ENCODE measurements at regions not wholly inside any gene's neighbourhood (a gene's known extent, or its start where the extent isn't known, plus 50 kb on each side); places are given as distances from the start of the nearest gene placed in this dataset.
A peak's percentile ranks its signal among the peaks of the same experiment; 100 is the strongest.
"Not testable (repeated sequence)": the region's sequence is repeated elsewhere in the genome, so short reads cannot be mapped to it uniquely, and the experiment has no call there.

DNA sequence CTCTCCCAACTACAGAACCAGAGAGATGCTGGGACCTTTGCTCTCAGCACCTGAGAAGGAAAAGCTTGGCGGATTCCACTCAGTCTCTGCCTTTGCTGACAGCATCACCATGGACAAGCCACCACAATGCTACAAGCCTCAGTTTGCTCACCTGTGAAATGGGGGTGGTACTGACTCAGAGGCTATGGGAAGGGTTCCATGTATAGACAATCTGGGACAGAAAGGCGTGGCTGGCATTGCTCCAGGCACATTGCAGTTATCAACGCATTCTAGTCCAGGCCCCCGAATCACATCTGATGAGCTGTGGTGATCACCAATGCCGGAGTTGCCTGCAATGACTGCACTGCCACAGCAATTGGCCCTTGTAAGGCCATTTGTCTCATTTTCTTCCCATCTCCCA lies 72.6 kb downstream of the ISX start:
- no peak for DNase-seq (ENCODE audit: low spot score)

DNA sequence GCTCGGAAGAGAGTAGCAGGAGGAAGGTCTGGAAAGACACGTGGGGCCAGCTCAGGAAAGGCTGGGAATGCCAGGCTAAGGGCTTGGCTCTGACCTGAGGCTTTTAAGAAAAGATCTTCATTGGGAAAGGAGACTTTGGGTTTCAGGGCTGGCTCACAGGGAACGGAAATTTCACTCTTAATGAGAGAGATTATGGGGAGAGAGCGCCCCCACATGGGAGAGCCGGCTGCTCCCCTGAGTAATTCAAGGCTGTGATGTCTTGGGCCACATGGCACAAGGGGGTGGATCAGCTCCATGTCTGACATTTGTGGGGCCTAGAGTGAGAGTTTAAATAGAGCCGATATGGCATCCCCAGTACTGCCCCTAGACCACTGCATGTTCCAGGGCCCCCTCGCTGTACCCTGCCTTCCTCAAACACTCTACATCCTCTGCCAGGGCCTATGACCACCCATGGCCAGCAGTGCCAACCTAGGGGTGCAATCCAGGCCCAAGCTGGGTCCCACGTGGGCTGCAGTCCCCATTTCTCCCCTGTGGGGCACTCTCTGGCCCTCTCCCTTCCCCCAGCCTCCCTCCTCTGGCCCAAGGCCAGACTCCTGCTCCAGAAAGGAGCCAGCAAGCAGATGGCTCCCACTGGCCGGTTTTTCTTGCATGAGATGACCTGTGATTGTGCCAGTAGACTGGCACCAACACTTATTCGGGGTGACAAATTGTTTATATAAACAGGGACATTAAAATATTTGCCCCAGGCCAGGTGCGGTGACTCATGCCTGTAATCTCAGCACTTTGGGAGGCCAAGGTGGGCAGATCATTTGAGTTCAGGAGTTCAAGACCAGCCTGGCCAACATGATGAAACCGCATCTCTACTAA lies 75.2 kb downstream of the ISX start:
- no peak for DNase-seq (ENCODE audit: low spot score)

DNA sequence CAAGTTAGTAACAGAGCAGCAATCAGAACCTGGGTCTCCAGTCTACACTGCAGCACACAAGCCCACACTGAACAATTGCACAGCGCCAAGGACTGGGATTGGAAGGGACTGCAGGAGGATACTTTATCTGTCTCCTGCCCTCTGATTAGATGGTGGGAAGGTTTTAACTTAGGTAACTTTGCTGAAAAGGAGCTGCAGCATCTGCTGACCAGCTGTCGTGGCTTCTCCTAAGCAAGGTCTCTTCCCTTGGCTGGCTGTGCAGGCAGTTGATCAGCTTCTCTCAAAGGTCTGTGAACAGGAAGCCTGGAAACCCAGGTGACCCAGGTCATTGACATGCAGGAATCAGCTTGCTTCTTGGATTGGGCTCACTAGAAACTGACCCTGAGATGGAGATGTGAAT lies 82.4 kb downstream of the ISX start:
- no peak for DNase-seq (ENCODE audit: low spot score)

DNA sequence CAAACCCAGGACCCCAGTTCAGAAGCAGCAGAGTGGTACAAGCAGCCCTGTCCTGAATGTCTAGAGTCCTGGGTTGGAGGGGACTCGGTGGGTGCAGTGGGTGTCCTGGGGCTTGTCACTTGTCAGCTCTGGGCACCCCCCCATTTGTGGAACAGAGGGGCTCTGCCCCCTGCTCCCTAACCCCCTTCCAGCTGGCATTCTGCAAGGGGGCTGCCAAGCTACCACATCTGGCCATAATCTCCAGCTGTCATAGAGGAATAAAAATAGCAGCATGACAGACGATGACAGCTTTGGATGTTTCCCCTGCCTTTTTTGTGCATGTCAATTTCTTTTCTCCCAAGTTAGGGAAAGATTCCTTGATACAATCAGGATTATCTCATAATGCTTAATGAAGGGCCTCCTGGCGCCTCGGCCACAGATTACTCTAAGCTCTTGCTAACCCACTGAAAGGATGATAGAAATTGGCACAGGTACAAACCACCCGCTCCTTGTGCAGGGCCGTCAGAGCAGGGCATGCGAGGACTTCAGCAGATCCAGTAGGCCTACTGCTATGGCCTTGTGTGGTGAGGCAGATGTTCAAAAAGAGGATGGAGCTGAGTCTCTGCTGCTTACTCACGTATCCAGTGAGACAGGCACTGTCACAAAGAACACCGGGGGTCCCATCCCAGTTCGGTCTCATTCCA lies 83.0 kb downstream of the ISX start:
- DNase-seq (ENCODE audit: low spot score), result no peak

DNA sequence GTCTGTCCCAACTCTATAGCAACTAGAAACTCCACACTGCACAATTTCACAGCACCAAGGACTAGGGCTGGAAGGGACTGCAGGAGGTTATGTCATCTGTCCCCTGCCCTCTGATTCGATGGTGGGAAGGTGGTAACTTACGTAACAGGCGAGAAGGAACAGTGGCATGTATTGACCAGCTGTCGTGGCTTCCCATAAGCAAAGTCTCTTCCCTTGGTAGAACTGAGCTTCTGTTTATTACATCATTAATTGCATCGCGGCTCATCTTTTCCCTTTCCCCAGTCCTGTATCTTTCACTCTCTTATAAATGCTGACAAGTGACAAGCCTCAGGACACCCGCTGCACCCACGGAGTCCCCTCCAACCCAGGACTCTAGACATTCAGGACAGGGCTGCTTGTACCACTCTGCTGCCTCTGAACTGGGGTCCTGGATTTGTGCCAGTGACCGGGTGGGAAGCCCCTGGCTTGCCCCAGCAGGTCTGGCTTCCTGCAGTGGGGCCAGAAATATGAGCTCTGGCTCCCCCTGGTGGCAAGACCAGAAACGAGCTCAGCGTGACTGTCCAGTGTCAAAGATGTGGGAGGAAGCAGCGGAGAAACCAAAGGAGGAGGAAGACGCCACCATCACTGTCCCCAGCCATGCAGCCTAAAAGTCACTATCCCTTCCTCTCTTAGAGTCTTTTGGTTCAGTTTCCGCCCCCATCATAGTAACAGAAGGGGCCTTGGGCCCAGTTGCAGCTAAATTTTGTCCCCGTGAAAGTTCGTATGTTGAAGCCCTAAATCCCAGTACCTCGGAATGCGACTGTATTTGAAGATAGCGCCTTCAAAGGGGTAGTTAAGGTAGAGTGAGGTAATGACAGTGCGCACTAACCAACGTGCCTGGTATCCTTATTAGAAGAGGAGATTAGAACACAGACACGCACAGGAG lies 84.5 kb downstream of the ISX start:
- peak; percentile 69 for DNase-seq (ENCODE audit: low spot score)

DNA sequence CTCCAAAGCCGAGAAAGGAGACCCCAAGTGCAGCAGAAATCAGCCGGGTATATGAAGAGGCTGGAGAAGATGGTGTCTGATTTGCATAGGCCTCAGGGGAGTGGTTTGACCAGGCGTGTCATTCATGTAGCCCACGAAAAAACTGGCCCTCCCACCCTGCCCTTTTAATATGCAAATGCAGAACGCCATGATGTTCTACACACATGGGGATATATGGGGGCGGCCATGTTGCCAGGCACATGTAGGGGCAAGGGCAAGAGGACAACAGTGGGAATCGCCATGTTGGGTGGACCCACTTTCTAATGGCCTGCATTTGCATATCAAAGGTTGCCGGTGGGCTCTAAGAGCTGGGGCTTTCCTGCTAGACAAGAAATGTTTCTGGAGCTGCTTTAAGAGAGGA lies 86.4 kb downstream of the ISX start:
- no peak for DNase-seq (ENCODE audit: low spot score)

DNA sequence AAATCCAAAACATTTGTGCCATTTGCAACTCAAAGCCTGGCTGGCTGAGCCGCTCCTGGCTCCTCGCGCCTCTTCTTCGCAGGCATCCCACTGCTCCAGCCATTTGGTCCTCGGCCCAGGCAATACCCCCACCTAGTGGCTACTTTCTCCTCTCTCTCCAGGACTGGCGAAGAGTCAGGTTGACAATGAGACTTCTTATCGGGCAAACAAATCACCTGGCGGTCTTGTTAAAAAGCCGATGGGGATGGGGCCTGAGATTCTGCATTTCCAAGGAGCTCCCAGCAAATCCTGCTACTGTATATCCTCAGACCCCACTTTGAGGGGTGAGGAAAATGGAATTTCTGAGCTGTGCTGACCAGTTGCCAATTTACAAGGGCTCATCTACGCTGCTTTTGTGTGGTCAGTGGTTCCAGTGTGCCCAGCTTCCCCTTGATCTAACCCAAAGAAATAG lies 89.0 kb downstream of the ISX start:
- peak; percentile 81 for DNase-seq (ENCODE audit: low spot score)

DNA sequence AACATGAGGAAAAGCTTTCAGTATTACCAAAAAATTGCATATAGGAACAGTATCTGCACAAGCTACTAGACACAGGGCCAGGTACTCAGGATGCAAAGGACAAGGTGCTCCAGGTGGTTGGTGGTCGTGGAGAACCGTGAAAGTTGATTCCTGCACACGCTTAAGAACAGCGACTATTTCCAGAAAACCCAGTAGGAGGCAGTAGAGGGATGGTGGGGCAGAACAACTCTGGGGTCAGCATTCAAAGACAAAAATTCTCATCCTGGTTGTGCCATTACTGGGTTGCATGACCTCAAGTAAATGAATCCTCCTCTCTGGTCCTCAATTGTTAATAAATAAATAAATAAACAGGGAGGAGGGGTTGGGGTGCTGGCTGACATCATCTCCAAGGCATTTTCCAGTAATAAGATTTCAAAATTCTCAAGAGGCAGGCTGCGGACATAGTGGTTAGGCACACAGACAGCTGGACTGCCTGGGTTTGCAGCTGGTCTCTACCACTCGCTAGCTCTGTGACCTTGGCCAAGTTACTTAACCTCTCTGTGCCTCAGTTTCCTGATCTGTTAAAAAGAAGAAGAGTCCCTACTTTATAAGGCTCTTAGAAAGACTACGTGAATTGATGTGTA lies 89.6 kb downstream of the ISX start:
- DNase-seq (ENCODE audit: low spot score), result no peak

DNA sequence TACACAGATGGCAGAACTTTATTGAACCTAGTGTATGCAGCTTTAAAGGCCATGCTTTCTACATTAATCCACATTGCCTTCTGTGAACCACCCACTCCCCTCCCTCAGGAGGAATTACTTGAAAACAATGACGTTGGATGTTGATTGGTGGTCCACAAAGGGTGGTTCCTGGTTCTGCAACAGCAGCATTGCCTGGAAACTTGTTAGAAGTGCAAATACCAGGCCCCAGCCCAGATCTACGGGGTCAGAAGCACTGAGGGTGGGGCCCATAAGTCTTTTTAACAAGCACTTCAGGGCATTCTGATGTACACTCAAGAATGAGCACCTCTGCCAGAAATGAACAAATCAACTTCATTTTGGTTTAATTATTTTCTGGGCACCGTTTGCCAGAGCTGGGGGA lies 91.0 kb downstream of the ISX start:
- no peak for DNase-seq (ENCODE audit: low spot score)

DNA sequence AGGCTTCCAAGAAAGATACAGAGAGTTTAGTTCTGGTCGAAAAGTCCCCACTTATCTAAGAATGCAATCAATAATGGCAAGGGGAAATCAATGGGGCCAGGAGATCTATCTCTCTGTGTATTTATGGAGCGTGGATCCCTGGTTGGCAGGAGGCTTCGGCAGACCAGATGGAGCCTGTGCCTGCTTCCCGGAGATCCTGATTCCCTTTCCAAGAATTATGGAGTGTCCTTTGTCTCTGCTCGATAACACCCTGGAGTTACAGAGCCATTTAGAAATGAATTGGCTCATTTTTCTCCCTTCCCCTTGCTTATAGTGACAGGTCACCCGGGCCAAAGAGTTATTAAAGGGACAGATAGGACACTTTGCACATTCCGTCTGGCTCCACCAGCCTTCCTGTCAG lies 92.4 kb downstream of the ISX start:
- no peak for DNase-seq (ENCODE audit: low spot score)

DNA sequence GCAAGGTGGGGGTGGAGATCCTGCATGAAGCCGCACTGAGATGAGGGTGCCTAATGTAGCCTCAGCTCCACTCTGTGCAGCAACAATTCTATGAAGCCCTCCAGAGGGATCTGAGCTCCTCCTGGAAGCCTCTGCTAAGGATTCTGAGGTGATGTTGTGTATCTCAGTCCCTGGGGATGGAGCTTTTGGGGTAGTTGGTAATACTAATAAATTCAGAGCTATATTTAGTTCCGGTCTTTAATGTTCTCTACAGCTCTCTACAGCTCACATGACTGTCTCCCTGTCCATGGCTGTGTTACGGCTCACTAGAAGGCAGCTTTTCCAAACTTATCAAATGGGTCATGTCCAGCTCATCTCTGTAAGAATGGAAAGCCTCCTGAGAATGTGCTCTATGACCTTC lies 93.4 kb downstream of the ISX start:
- no peak for DNase-seq (ENCODE audit: low spot score)

DNA sequence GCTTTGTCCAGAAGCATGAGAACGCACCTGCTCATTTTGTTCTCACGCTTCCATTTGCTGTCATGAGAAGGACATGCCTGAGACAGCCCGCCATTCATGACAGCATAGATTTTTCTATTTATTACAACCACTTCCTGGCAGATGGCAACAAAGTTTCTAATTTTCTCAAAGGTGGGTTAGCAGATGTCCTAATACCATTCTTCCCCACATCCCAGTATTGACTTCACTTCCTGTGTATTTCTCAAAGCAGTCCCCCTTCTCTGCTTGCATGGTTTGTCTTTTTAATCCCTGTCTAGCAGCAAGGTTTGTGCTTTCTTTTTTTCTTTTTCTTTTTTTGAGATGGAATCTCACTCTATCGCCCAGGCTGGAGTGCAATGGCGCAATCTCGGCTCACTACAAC lies 94.3 kb downstream of the ISX start:
- DNase-seq (ENCODE audit: low spot score), result no peak

DNA sequence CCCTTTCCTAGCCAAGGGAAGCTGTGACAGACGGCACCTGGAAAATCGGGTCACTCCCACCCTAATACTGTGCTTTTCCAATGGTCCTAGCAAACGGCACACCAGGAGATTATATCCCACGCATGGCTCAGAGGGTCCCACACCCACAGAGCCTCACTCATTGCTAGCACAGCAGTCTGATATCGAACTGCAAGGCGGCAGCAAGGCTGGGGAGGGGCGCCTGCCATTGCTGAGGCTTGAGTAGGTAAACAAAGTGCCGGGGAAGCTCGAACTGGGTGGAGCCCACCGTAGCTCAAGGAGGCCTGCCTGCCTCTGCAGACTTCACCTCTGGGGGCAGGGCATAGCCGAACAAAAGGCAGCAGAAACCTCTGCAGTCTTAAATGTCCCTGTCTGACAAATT lies 91.4 kb upstream of the HMGXB4 start:
- not testable (repeated sequence) for DNase-seq (ENCODE audit: low spot score)

DNA sequence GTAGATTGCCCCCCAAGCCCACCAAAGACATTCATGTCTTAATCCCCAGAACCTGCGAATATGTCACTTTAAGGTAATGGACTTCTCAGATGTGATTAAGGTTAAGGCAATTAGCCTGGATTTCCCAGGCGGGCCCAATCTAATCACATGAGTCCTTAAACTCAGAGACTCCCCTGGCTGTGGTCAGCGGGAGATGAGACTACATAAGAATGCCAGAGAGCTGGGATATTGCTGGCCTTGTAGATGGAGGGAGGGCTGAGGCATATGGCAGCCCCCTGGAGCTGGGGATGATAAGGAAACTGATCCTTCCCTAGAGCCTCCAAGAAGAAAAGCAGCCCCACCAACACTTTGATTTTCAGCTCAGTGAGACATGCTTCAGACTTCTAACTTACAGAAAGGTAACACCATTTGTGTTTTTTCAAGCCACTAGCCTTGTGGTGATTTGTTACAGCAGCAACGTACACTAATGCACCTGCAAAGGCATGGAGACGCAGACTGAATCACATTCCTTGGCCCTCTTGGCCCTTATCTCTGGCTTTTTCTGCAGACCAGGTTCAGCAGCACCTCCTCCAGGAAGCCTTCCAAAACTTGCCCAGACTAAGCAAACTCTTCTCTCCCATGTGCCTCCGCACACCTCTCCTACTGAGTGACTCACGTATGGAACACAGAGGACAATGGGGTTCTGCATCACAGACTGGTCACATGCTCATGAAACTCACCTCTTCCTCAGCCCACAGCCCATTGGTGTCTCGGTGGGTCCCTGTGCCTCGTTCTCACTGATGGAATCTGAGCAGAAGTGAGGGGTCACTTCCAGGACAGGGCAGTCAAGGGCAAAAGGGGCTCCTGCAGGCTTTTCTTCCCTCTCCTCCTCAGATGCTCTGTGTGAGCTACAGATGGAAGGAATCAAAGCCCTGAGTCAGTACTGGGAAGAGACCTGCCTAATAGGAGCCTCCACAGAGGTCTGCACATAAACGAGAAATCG lies 86.3 kb upstream of the HMGXB4 start:
- DNase-seq (ENCODE audit: low spot score), result no peak

DNA sequence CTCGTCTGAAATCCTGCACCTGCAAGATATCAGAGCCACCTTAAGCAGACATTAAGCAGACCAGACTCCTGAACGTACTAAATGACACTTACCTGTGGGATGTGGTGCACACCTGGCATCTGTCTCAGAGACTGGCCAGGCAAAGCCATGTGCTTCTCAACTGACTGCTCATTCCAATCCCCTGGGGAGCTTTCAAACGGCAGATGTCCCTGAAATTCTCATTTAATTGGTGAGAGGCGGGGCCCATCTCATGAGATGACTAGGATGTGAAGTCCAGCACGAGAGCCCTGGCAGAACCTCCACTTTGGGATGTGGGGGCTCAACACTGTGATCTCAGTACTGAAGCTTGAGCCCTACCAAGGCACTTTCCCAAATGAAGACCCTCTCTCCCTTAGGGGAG lies 84.9 kb upstream of the HMGXB4 start:
- no peak for DNase-seq (ENCODE audit: low spot score)

DNA sequence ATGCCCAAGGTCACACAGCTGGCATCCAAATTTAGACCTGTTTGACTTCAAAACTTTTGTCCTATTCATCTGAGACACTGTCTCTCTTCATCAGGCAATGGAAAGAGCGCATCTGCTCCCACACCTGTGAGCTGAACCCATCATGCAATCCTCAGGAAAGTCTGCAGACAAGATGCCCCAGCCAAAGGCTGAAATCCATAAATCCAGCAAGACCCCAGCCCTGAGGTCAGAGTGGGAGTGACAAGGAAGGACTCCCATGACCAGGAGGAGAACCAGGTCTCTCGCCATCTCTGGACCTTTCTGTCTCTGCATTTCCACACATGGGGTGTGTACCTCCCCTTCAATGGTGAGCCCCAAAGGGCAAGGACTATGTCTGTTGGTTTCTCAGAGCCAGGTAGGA lies 83.6 kb upstream of the HMGXB4 start:
- DNase-seq (ENCODE audit: low spot score), result no peak

DNA sequence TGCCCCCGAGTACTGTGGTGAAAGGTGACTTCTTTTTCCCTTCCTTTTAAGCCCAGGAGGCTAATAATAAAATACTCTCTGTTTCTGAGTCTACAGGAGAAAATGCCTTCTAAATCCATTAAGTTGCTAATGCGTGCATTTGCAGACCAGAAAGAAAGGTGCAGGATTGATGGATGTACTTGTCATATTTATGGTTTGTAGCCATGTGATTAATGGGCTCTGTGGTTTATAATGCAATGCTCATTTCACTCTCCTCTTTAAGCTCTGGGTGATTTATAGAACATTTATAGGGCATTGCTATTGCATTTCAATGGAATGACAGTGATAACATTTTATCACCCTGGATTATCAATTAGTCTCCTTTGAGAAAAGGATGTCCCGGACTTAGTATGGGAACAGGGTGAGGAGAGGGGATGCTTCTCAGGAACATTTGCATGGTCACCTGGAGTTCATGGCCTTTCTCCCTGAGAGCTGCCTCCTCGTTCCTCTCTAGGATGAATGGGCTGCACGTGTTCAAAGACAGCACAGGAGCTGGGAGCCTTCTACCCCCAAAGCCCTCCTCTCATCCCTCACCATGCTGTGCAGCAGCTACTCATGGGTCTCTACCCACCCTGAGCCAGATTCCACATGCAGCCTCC lies 82.8 kb upstream of the HMGXB4 start:
- DNase-seq (ENCODE audit: low spot score), result no peak

DNA sequence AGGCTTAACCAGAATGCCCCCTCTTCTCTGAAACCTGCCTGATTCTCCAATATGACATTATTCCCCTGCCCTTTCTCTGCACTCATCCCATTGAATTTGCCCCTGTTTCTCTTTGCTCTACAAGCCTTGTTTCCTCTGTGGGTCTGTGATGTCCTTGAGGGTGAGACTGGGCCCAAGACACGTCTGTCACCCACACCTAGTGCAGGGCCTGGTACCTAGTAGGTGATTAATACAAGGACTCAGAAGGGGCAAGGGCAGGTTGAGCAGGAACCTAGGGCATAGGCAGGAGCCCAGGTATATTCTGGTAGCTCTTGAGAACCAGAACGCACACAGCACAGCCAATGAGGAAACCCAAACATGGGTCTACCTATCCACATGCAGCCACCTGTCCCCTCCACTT lies 81.9 kb upstream of the HMGXB4 start:
- DNase-seq (ENCODE audit: low spot score), result no peak

DNA sequence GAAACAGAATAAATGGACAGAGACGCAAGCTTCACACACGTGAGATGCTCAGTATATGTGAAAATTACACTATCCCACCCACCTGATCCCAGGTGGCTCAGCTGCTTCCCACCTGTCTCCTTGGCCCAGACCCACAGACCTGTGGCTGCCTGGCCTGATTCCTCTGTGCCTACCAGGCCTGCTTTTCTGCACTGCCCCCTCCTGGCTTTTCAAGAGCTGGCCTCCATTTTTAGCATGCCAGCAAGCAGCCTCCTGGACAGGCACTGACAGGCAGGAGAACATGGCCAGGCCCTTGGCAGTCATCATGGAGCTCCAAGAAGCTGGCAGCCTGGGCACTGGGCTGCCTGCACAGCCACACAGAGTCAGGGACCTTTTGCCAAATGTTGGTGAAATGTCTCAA lies 79.5 kb upstream of the HMGXB4 start:
- DNase-seq (ENCODE audit: low spot score), result no peak

DNA sequence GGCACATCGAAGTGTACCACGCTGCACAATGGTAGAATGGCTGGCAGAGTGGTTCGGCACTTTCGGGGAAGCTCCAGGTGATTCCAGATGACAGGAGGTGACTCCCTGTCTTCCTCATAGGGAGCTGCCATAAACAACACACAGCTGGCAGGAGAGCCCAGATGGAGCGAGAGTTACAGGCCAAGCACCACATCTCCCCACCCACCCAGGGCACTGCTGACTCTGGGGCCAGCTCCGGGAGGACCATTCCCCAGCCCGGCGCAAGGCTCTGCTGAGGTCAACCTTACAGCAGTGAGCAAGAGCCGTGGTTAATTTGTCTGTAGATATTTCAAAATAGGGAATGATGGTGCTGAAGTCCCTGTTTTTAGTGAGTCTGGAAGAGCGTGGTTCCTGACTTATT lies 78.8 kb upstream of the HMGXB4 start:
- no peak for DNase-seq (ENCODE audit: low spot score)
